ENCODE measurements at regions not wholly inside any gene's neighbourhood (a gene's known extent, or its start where the extent isn't known, plus 50 kb on each side); places are given as distances from the start of the nearest gene placed in this dataset.

- intact Hi-C loops (cut with micrococcal nuclease): no loop called here
- no peaks in the 10 kb centered on the region for H3K36me3 ChIP-seq (ENCODE audit: control insufficient read depth, insufficient read depth, low read length)
- FAIRE-seq: no peak
- under 1% methylated on average over 8 of the region's 8 CpGs for WGBS (ENCODE audit: insufficient coverage, low coverage, missing lambda C conversion rate)
- no peaks in the 10 kb centered on the region for H3K9me3 ChIP-seq (replicated peaks; ENCODE audit: control insufficient read depth, insufficient read depth, low read depth, low read length)
- H3K4me1 ChIP-seq (replicated peaks in 1 of 2; ENCODE audit: control insufficient read depth in 2 of 2, insufficient read depth in 2 of 2, low read length in 2 of 2): no peaks in the 10 kb centered on the region
- no peaks in the 10 kb centered on the region for H4K20me1 ChIP-seq (replicated peaks; ENCODE audit: control insufficient read depth, insufficient read depth, low read length)
- no peak overlapping the region for H3K9ac ChIP-seq (ENCODE audit: insufficient read depth in 1 of 2, low read depth in 2 of 2, low read length in 2 of 2)
- H3K27ac ChIP-seq (ENCODE audit: extremely low read depth, low read depth, low read length): no peak overlapping the region
- H3K4me3 ChIP-seq: no peak overlapping the region
- TF ChIP-seq GATA2 (CRISPR knock-in tag; IDR thresholded peaks at IDR 0.05) (no peak), MIER1 (IDR thresholded peaks at IDR 0.05; ENCODE audit: low read depth) (no peak), ZNF830 (CRISPR knock-in tag; IDR thresholded peaks at IDR 0.05) (no peak), TCF7 (IDR thresholded peaks at IDR 0.05; ENCODE audit: borderline replicate concordance) (no peak), KDM2B (CRISPR knock-in tag; IDR thresholded peaks at IDR 0.05) (no peak), TCF15 (CRISPR knock-in tag; IDR thresholded peaks at IDR 0.05) (no peak), HCFC1 (IDR thresholded peaks at IDR 0.05; ENCODE audit: low read depth, low read length) (no peak), STAG1 (CRISPR knock-in tag; IDR thresholded peaks at IDR 0.05; ENCODE audit: borderline replicate concordance) (no peak), MYC (IDR thresholded peaks at IDR 0.05; ENCODE audit: low read depth, low read length) (no peak), MYC (CRISPR knock-in tag; IDR thresholded peaks at IDR 0.05; ENCODE audit: borderline replicate concordance, low read depth) (no peak), THRA (IDR thresholded peaks at IDR 0.05) (no peak), PRDM10 (IDR thresholded peaks at IDR 0.05; ENCODE audit: partially characterized antibody) (no peak)
- TF ChIP-seq, protein P1, sequence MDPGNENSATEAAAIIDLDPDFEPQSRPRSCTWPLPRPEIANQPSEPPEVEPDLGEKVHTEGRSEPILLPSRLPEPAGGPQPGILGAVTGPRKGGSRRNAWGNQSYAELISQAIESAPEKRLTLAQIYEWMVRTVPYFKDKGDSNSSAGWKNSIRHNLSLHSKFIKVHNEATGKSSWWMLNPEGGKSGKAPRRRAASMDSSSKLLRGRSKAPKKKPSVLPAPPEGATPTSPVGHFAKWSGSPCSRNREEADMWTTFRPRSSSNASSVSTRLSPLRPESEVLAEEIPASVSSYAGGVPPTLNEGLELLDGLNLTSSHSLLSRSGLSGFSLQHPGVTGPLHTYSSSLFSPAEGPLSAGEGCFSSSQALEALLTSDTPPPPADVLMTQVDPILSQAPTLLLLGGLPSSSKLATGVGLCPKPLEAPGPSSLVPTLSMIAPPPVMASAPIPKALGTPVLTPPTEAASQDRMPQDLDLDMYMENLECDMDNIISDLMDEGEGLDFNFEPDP (CRISPR knock-in tag; IDR thresholded peaks at IDR 0.05): no peak
- TF ChIP-seq, protein P2, sequence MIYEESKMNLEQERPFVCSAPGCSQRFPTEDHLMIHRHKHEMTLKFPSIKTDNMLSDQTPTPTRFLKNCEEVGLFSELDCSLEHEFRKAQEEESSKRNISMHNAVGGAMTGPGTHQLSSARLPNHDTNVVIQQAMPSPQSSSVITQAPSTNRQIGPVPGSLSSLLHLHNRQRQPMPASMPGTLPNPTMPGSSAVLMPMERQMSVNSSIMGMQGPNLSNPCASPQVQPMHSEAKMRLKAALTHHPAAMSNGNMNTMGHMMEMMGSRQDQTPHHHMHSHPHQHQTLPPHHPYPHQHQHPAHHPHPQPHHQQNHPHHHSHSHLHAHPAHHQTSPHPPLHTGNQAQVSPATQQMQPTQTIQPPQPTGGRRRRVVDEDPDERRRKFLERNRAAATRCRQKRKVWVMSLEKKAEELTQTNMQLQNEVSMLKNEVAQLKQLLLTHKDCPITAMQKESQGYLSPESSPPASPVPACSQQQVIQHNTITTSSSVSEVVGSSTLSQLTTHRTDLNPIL (CRISPR knock-in tag; IDR thresholded peaks at IDR 0.05): no peak
- CTCF ChIA-PET (ENCODE audit: low intra/inter-chr PET ratio): no interaction called here
- no peaks in the 10 kb centered on the region for H3K79me2 ChIP-seq (ENCODE audit: control insufficient read depth, insufficient read depth, low read length)
- H3K9me1 ChIP-seq (ENCODE audit: control insufficient read depth, insufficient read depth, low read length): no peaks in the 10 kb centered on the region
- BruUV-seq (replicated peaks): no TSS peak
- H3K4me2 ChIP-seq (ENCODE audit: insufficient read depth, low read length): no peak overlapping the region
- POLR2A ChIA-PET: no interaction called here
- H3K27me3 ChIP-seq (ENCODE audit: control insufficient read depth in 2 of 2, insufficient read depth in 2 of 2, low read length in 2 of 2): no peaks in the 10 kb centered on the region
- no peak for ATAC-seq
- no peak for DNase-seq (ENCODE audit: extremely low read depth in 1 of 4, low spot score in 3 of 4)
- H2AFZ ChIP-seq (ENCODE audit: low read depth, low read length): no peak overlapping the region
- in situ Hi-C loops (cut with MboI): no loop called here
These were observed 229.9 kb downstream of the SNAPC1 start for GRCh38 chr14:61992139-61992538.
